ENCODE measurements at regions not wholly inside any gene's neighbourhood (a gene's known extent, or its start where the extent isn't known, plus 50 kb on each side); places are given as distances from the start of the nearest gene placed in this dataset.

- TF ChIP-seq CTCF (IDR thresholded peaks at IDR 0.05; ENCODE audit: low read depth, low read length): no peak
- H3K4me3 ChIP-seq (ENCODE audit: low read depth, low read length): no peak overlapping the region
Observed at GRCh38 chr3:22176911-22177310, 425.9 kb upstream of the ZNF385D start.

GRCh38 chr3:22189616-22190015, 438.6 kb upstream of the ZNF385D start:
- no peak overlapping the region for H3K4me3 ChIP-seq (ENCODE audit: low read depth, low read length)
- TF ChIP-seq CTCF (IDR thresholded peaks at IDR 0.05; ENCODE audit: low read depth, low read length): no peak

- TF ChIP-seq CTCF (IDR thresholded peaks at IDR 0.05; ENCODE audit: low read depth, low read length): no peak
- H3K4me3 ChIP-seq (ENCODE audit: low read depth, low read length): no peak overlapping the region
Observed at GRCh38 chr3:22199095-22199494, 448.1 kb upstream of the ZNF385D start.

- TF ChIP-seq CTCF (IDR thresholded peaks at IDR 0.05; ENCODE audit: low read depth, low read length): no peak
- no peak overlapping the region for H3K4me3 ChIP-seq (ENCODE audit: low read depth, low read length)
Observed at GRCh38 chr3:22208844-22209243, 457.8 kb upstream of the ZNF385D start.

GRCh38 chr3:22209578-22209977, 458.6 kb upstream of the ZNF385D start:
- no peak overlapping the region for H3K4me3 ChIP-seq (ENCODE audit: low read depth, low read length)
- no peak for TF ChIP-seq CTCF (IDR thresholded peaks at IDR 0.05; ENCODE audit: low read depth, low read length)

- no peak for TF ChIP-seq CTCF (IDR thresholded peaks at IDR 0.05; ENCODE audit: low read depth, low read length)
- H3K4me3 ChIP-seq (ENCODE audit: low read depth, low read length): no peak overlapping the region
Observed at GRCh38 chr3:22210693-22211092, 459.7 kb upstream of the ZNF385D start.

- TF ChIP-seq CTCF (IDR thresholded peaks at IDR 0.05; ENCODE audit: low read depth, low read length): no peak
- H3K4me3 ChIP-seq (ENCODE audit: low read depth, low read length): no peak overlapping the region
Observed at GRCh38 chr3:22216601-22217000, 465.6 kb upstream of the ZNF385D start.

Measured in WI38 (cell line).